Duodenal mucosa (tissue), 2 donors: ENCODE measurements at regions not wholly inside any gene's neighbourhood (a gene's known extent, or its start where the extent isn't known, plus 50 kb on each side); places are given as distances from the start of the nearest gene placed in this dataset.
"Not testable (repeated sequence)": the region's sequence is repeated elsewhere in the genome, so short reads cannot be mapped to it uniquely, and the experiment has no call there.

Source experiments
- H3K27ac ChIP-seq: one replicate; pipeline ENCODE4 v1.7.0; 2013; ENCODE audit warnings: low read depth, low read length
- H3K27me3 ChIP-seq, 2 donors: one replicate each; pipeline ENCODE4 v1.7.0; 2013; ENCODE audit warnings: low read length in 2 of 2, control low read depth in 1 of 2; ENCODE audit not compliant: insufficient read depth in 2 of 2, control insufficient read depth in 1 of 2
- H3K36me3 ChIP-seq, 2 donors: one replicate each; pipeline ENCODE4 v1.7.0; 2013; ENCODE audit warnings: low read length in 2 of 2, control low read depth in 1 of 2; ENCODE audit not compliant: insufficient read depth in 2 of 2, control insufficient read depth in 1 of 2
- H3K4me1 ChIP-seq, 2 donors: one replicate each; pipeline ENCODE4 v1.7.0; 2013; ENCODE audit warnings: low read length in 2 of 2, control low read depth in 1 of 2; ENCODE audit not compliant: insufficient read depth in 2 of 2, control insufficient read depth in 1 of 2
- H3K4me3 ChIP-seq, 2 donors: one replicate each; pipeline ENCODE4 v1.7.0; 2013; ENCODE audit warnings: low read length in 2 of 2, low read depth in 1 of 2
- H3K9ac ChIP-seq, 2 donors: one replicate each; pipeline ENCODE4 v1.7.0; 2013; ENCODE audit warnings: low read length in 2 of 2, low read depth in 1 of 2
- H3K9me3 ChIP-seq, 2 donors: one replicate each; pipeline ENCODE4 v1.7.0; 2013; ENCODE audit warnings: low read length in 2 of 2, control low read depth in 1 of 2; ENCODE audit not compliant: control insufficient read depth in 1 of 2

DNA sequence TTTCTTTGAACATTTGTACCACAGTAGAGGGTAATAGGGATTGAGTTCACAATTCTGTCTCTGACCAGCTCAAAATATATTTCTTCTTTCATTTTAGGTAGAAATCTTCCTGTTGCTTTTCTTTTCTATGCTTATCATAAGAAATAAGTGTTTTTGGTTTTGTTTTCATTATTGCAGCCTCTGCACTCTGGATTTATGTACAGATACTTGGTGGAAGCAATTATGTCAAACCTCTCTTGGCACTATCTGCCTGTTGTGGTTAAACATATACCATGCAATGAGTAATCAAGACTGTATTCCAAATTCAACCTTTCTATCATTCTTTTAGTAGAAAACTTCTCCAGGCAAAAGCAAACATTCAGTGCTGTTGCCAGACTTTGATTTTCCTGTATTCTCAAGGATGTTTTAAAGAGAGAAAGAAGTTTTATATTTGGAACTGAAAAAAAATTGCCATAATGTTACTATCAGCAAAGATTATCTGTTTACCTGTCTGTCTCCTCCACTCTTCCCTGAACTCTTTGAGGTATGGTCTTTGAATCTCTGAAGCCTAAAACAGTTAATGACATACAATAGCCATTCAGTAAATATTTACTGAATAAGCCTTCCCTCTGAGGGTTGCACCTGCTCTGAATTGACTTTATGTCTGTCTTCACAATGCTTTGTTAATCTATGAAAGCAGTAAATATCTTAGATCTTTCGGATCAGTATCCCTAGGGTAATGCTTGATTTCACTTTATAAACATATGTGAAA lies 612.5 kb upstream of the PRR20A start:
- no peak overlapping the region for H3K9ac ChIP-seq
- H3K36me3 ChIP-seq, result no peaks in the 10 kb centered on the region
- H3K27me3 ChIP-seq, result no peaks in the 10 kb centered on the region
- H3K9me3 ChIP-seq, result peaks cover 6 to 11% of the 10 kb centered on the region in 2 donors
- no peaks in the 10 kb centered on the region for H3K4me1 ChIP-seq
- H3K4me3 ChIP-seq, result no peak overlapping the region
- H3K27ac ChIP-seq, result no peak overlapping the region

- Histone ChIP-seq H3K36me3 (no peaks in the 10 kb centered on the region), H3K27ac (no peak overlapping the region), H3K9ac (no peak overlapping the region), H3K27me3 (no peaks in the 10 kb centered on the region), H3K4me3 (no peak overlapping the region), H3K9me3 (peaks cover 0 to 3% of the 10 kb centered on the region in 2 donors), H3K4me1 (no peaks in the 10 kb centered on the region)
Measured at GRCh38 chr13:56530096-56530495, 610.6 kb upstream of the PRR20A start.

- not testable (repeated sequence) for H3K27me3 ChIP-seq, H3K9ac ChIP-seq, H3K4me3 ChIP-seq, H3K36me3 ChIP-seq, H3K27ac ChIP-seq, H3K4me1 ChIP-seq, H3K9me3 ChIP-seq
Measured at GRCh38 chr13:56547921-56548320, 592.8 kb upstream of the PRR20A start.

- no peaks in the 10 kb centered on the region for H3K36me3 ChIP-seq
- H3K4me3 ChIP-seq, result no peak overlapping the region
- H3K27me3 ChIP-seq, result no peaks in the 10 kb centered on the region
- no peak overlapping the region for H3K27ac ChIP-seq
- peaks cover 3 to 13% of the 10 kb centered on the region in 2 donors for H3K9me3 ChIP-seq
- H3K4me1 ChIP-seq, result no peaks in the 10 kb centered on the region
- H3K9ac ChIP-seq, result no peak overlapping the region
Measured at GRCh38 chr13:56558698-56559320, 581.9 kb upstream of the PRR20A start.

DNA sequence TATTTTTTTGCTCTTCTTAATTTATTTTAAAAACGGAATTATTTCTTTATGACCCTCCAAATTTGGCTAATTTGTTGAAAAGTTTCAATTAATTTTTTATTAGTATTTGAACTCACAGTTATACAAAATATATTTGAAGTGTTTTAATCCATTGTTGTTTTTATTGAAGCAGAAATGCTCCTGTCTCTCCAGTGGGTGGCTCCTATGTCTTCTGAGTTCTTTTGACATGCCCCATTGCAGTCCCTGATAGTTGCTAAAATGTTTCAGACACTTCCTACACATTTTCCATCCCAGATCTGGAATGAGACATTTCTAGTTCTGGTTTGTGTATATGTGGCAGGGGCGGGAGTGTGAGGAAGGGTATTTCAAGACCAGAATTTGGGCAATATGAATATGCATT lies 579.4 kb upstream of the PRR20A start:
- no peaks in the 10 kb centered on the region for H3K4me1 ChIP-seq
- no peak overlapping the region for H3K4me3 ChIP-seq
- no peaks in the 10 kb centered on the region for H3K27me3 ChIP-seq
- no peaks in the 10 kb centered on the region for H3K36me3 ChIP-seq
- no peak overlapping the region for H3K9ac ChIP-seq
- no peak overlapping the region for H3K27ac ChIP-seq
- H3K9me3 ChIP-seq, result peaks cover 3 to 16% of the 10 kb centered on the region in 2 donors

- Histone ChIP-seq H3K4me3 (no peak overlapping the region), H3K4me1 (no peaks in the 10 kb centered on the region), H3K9me3 (peaks cover 3 to 9% of the 10 kb centered on the region in 2 donors), H3K9ac (no peak overlapping the region), H3K27me3 (no peaks in the 10 kb centered on the region), H3K27ac (no peak overlapping the region), H3K36me3 (no peaks in the 10 kb centered on the region)
Measured at GRCh38 chr13:56563663-56564062, 577.1 kb upstream of the PRR20A start.

GRCh38 chr13:56586976-56587375 lies 553.7 kb upstream of the PRR20A start:
- Histone ChIP-seq H3K4me3 (no peak overlapping the region), H3K9me3 (peaks cover 0 to 15% of the 10 kb centered on the region in 2 donors), H3K27ac (no peak overlapping the region), H3K27me3 (no peaks in the 10 kb centered on the region), H3K36me3 (no peaks in the 10 kb centered on the region), H3K9ac (no peak overlapping the region), H3K4me1 (no peaks in the 10 kb centered on the region)

- Histone ChIP-seq H3K9me3 (peaks cover 0 to 3% of the 10 kb centered on the region in 2 donors), H3K27me3 (no peaks in the 10 kb centered on the region), H3K4me3 (no peak overlapping the region), H3K9ac (no peak overlapping the region), H3K4me1 (no peaks in the 10 kb centered on the region), H3K27ac (no peak overlapping the region), H3K36me3 (no peaks in the 10 kb centered on the region)
Measured at GRCh38 chr13:56615572-56615971, 525.1 kb upstream of the PRR20A start.

- no peaks in the 10 kb centered on the region for H3K27me3 ChIP-seq
- no peak overlapping the region for H3K9ac ChIP-seq
- H3K4me3 ChIP-seq, result no peak overlapping the region
- no peaks in the 10 kb centered on the region for H3K4me1 ChIP-seq
- peaks cover 9 to 17% of the 10 kb centered on the region in 2 donors for H3K9me3 ChIP-seq
- H3K36me3 ChIP-seq, result no peaks in the 10 kb centered on the region
- no peak overlapping the region for H3K27ac ChIP-seq
Measured at GRCh38 chr13:56622840-56623239, 517.9 kb upstream of the PRR20A start.

- not testable (repeated sequence) for H3K9ac ChIP-seq, H3K4me3 ChIP-seq, H3K36me3 ChIP-seq, H3K27me3 ChIP-seq, H3K27ac ChIP-seq, H3K4me1 ChIP-seq
- H3K9me3 ChIP-seq, result peaks cover 6 to 12% of the 10 kb centered on the region in 2 donors
Measured at GRCh38 chr13:56628886-56629285, 511.8 kb upstream of the PRR20A start.
